ENCODE measurements at regions not wholly inside any gene's neighbourhood (a gene's known extent, or its start where the extent isn't known, plus 50 kb on each side); places are given as distances from the start of the nearest gene placed in this dataset.
A peak's percentile ranks its signal among the peaks of the same experiment; 100 is the strongest.
"Not testable (repeated sequence)": the region's sequence is repeated elsewhere in the genome, so short reads cannot be mapped to it uniquely, and the experiment has no call there.

DNA sequence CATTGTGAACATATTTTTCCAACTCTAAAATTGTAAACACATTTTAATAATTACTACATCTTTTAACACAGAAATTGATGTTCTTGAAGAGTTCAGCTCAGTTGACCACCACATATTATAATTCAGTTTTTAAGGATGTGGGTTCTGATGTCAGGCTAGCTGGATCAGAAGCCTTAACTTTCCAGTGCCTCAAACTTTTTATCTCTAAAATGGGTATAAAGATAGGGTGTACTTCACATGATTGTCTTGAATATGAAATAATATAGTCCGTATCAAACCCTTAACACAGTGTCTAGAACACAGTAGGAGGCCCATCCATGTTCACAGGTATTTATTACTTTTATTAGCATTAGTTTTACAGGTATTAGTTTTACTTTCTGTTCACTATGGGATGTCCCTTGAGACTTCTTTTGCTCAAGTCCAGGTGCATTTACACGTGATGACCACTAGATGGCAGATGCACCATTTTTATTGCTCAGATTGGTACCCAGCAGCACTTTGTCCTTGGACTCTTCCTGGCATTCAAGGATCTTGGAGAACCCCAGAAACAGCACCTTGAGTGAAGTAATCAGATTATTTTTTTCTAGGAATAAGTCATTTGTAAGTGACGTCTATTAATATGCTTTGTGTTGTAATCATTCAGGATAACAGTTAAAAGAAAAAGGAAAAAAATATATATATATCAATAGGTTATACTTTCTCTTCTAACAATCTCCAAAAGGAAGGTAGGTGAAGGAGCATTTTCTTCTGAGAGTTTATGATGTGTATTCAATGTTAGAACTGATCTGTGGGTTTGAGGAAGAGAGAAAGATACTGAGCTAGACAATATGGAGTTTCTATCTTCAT, 580.2 kb downstream of the ETNK1 start:
- DNase-seq = peak; percentile 66

DNA sequence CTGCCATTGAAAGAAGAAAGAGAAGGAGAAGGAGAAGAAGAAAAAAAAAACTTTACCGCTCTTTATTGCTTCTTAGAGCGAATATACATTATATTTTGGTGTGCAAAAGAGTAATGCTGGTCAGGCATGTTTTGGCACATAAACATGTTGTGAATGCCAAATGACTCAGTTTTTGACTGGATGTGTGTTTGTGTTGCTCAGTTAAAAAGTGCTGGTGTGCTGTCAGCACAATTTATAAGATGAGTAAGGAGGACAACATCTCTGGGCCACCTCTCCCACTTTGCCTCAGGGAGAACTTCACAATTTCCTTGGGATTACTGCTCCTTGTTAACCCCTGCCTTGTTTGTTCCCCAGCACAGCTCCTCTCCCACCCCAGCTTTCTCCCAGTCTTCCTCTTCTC, 584.8 kb downstream of the ETNK1 start:
- DNase-seq = no peak

DNA sequence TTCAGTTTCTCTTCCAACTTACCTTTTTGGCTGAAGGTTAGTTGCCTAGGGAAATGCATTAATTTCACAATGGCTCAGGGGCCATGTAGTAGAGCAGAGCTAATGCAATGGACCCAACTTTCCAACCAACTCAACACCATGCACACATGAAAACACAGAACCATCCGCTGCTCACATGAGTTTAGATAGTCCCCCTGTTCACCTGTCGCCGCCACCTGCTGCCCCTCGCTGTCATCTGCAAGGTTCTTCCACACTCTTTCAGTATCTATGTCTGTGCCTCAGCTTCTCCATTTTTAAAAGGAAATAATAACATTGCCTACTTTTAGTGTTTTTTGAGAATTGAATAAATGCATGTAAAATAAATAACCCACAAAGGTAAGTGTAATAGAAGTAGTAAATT, 585.6 kb downstream of the ETNK1 start:
- DNase-seq = no peak

DNA sequence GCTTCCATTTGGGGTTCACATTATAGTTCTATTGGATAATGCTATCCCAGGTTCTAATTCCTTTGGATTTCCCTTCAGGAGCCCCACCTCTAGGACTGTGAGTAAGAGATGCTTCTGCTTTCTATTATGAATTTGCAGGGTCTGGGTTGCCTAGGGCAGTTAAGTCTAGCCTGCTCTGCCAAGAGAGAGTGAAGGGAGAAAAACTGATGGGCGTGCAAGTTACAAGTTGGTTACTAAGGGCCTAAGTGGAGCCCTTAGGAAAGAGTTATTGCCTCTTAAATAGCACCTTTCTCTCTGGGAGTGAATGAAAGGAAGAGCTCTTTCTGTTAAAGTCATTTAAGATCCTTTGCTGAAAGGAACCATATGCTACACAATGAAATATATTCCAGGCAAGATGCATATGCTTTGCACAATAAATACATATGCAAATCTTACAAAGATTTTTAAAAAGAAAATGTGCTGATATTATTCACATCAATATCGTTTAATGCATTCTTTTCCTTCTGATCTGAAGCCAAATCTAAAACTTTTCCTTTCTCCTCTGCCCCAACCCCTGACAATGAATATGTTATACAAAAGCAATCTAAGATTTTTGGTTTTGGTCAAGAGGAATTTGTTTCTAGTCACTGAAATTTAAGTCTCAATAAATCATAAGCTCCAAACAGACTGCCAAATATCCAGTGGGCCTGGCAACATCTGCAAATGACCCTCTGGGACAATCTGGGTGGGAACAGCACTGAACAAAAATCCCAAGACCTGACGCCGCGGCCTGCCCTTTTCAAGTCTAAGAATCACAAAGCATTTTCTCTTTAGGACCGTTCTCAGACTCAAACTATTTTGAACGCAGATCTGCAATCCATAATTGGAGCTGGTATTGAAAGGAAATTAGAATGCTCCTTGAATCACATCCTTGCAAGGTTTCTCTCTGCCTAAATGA, 586.7 kb downstream of the ETNK1 start:
- no peak for DNase-seq

DNA sequence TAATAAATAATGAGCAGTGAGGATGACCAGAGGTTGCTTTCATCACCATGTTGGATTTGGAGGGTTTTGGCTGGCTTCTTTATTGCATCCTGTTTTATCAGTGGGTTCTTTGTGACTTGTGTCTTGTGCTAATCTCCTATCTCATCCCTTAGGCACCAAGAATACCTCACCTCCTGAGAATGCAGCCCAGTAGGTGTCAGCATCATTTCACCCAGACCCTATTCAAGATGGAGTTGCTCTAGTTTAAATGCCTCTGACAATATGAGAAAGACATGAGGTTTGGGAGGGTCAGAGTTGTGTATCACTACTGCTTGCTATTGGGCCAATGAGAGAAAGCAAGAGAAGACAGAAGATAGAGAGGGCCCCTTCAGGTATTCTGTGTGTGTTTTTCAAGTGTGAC, 592.2 kb downstream of the ETNK1 start:
- no peak for DNase-seq

DNA sequence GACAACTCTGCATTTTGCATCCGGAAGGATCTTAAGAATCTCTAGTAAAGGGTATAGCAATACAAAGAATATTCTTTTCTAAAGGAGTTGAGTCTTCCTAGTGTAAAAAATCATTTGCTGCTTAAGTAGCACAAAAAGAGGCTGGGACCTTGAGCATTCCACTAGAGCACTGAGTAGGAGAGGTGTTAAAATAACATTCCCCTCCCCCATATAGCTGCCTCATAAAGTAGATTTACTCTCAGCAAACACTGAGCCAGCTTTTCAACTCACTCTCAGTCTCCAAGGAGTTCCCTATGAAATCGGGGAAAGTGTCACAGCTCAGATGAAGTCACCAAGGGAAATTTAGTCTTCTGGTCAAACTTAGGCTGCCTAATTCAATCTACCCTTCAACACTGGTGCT, 592.7 kb downstream of the ETNK1 start:
- no peak for DNase-seq

DNA sequence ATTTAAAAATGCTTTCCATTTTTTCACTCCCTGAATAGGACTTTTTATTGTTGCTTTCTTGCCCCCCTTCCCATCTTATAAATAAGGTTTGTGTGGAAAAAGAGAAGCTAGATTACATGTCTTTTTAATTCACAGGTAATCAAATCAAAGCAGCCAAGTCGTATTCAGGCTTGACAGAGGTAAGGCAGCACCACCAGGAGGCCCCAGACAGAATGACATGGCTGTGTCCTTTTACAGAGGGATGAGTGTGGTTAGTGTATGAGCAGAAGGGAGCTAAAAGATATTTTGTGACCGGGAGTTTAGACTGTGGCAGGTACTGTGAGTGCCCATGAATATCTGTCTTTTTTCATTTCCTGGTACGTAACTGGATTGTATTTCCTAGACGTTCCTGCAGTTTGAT, 596.1 kb downstream of the ETNK1 start:
- DNase-seq = peak; percentile 20

DNA sequence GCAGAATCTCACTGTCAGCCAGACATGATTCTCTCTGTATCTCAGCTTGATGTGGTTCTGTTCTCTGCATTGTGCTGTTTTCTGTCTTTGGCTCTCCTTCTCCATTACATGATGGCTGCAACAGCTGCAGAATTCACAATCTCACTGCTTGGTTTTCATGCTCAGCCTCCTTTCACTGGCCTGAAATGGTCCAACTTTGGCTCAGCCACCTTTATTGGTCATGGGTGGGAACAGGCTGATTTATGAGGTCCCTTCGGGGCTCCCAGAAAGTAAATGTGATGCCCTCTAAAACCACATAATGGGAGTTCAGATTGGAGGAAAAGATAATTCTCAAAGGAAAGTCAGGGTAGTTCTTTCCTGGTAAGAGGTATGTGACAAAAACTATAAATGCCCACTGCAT, 597.0 kb downstream of the ETNK1 start:
- no peak for DNase-seq

DNA sequence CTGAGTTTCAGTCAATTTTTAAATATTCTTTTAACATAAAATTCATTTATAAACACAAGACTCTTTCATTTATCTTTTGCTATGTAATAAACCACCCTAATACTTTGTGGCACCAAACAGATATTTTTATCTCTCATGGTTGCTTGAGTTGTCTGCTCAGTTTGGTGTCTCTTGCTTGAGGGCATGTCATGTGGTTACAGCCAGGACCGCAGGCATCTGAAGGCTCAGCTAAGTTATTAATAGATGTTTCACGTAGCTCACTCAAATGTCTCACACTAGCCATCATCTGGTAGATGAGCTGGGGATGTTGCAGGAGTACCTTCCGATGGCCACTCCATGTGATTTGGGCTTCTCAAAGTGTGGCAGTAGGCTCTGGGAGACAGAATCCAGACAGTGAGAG, 597.8 kb downstream of the ETNK1 start:
- no peak for DNase-seq

DNA sequence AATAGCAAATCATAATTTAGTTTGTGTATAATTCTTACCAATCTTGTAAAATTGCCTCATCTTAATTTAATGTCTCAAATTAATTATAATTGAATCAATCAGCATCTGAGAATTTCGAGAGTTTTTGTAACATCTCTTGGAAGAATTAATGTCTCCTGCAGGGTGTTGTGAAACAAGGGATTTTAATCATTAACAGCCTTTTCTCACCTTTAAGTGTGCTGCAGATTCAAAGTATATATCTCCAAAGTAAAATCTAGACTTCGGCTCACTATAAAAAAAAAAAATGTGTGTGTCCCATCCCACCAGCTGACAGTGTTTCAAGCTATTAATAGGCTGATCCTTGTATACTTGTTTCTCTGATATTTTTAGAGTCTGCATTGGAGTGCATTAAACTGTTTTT, 603.1 kb downstream of the ETNK1 start:
- no peak for DNase-seq

DNA sequence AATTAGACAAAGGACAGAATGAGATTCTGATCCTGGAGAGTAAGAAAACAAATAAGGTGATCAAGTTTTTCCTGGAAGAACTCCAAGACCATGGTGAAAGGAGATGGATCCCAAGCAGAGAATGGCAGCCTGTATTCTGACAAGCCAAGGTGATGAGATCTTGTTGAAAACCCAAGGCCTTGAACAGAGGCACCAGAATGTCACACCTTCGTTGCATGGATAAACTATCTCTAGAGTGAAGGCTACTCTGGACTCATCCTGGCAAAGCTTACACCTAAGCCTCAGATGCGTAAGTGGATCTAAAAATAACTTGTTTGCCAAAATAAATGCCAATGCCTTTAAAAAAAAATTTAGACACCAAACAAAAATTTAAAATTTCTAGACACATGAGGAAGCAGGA, 605.9 kb downstream of the ETNK1 start:
- no peak for DNase-seq

DNA sequence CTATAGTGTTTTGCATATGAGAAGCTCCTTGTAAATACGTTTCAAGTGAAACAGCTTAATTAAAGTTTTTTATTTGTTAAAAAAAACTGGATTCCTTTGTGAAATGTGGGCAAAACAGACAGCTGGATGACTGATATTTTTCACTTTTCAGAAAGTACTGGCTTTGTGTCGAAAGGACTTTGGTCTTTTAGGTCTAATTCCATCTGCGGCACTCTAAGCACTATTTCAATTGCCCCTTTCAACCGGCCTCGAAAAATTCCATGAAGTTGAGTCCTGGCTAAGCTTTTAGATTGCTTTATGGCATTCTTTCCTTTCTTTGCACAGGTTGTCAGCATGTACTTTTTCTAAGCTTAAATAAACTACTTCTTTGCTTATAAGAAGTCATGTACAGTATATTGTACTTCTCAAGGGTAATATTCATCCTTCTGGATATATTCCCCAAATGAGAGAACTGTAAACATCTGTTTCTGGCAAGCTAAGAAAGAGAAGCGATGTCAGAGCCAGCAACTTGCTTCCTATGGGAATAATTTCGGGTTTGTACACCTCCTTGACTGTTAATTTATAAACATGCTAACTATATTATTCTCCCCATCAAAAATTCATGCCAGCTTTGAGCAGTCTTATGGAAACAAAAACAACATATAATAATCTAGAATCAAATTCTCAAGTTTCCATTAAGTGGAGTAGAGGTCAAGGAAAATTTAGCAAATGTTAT, 611.3 kb downstream of the ETNK1 start:
- no peak for DNase-seq

DNA sequence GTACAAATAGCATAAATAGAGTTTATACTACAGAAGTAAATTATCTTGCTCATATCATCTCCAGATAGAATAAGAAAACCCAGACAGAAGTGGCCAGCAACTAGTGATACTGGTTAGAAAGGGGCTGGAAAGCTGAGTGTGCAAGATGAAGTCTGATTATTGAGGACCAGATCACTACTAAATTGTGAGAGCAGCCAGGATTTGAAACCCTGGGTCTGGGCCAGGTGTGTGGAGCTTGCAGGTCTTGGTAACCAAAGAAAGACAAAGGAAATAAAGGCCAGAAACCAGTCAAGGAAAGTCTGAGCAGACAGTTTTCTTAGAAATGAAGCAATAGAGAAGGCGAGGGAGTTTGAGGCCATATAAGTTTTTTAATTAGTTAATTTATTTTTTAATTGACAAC, 611.8 kb downstream of the ETNK1 start:
- DNase-seq = no peak

DNA sequence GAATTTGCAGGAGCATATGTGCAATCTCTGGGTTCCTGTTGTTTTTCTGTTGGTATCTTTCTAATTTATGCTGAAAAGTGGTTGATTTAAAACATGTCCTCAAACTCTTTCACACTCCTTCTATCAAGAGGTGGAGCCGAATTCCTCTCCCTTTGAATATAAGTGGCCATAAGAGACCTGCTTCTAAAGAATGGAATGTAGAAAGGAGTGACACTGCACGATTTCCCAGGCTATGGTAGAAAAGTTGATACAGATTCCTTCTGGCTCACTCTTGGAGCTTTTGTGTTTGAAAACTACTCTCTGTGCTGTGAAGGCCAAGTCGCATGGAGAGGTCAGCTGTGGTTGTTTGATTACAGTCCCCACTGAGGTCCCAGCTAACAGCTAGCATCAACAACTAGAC, 613.2 kb downstream of the ETNK1 start:
- DNase-seq = no peak

DNA sequence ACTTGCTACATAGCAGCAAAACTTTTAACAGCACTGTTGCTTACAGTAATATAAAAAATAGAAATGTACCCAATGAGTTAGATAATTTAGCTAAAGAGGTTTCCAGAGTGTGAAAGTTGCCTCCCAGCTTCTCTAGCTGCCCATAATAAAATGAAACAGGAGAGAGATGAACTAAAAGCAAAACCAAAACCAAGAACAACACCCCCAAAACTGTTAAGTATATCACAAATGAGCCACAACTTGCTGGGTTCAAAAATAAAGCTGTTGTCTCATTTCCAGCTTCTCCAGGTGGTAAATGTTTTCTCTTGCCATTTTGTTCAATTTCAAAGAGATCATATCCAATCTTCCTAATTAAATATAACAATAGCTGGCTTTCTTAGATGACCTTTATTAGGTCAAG, 614.0 kb downstream of the ETNK1 start:
- DNase-seq = no peak

DNA sequence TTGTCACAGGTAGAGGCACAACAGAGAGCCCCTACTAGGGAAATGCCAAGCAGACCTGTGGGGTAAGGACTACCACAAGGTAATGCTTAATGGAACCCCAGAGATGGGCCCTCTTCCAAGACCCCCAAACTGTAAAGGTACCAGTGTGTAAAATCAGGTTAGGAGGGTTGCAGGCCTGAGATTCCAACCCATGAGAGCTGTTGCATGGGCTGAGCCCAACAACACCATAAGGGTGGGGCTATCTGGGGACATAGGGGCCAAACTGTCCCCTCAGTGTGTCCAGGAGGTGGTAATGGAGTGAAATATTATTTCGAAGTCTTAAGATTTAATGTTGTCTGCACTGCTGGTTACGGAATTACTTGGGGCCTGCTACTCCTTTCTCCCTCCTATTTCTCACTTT, 620.2 kb downstream of the ETNK1 start:
- DNase-seq = no peak

DNA sequence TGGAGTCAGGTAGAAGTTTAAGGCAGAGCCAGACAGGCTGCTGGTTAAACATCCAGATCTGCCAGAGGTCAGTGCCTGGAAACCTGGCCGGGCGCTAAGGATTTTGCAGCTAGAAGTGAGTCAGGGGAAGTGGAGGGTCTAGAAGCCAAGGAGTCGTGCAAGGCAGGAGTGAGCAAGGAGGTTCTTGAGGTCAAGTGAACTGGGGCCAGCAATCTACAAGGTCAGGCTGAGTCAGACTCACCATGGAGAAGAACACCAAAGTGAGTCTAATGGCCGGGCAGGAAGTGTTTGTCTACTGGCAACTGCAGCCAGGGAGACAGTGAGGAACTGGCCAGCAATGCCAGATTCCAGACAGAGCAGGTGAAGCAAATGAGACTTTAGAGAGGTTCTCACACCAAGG, 628.2 kb downstream of the ETNK1 start:
- DNase-seq = no peak

DNA sequence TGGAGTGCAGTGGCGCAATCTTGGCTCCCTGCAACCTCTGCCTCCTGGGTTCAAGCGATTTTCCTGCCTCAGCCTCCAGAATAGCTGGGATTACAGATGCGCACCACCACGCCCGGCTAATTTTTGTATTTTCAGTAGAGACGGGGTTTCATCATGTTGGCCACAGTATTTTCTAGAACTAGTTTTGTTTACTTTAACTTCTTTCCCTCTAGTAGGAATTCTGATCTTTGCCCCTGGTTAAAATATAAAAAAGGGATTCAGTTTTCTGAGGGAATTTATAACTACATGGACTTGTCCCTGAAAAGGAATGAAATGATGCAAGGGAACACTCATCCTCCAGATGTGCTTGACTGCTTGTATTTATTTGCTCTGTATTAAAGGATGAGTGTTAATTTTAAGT, 628.9 kb downstream of the ETNK1 start:
- DNase-seq = not testable (repeated sequence)

DNA sequence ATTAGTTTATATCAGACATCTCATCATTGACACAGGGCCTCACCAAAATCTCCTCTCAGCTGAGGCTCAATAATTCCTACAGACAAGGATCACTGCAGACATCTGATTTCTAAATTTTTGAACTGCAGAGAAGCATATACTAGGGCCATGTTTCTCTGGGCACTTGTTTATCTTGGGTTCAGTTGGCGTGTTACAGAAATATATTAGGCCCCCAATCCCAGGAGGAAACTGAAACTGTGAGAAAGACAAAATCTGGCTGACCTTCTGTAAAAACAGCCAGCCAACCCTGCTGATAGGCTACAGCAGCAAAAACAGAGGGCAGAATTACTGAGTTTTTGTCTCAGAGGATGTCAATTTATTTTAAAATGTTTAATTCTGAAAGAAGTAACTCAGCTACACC, 634.6 kb downstream of the ETNK1 start:
- DNase-seq = no peak

DNA sequence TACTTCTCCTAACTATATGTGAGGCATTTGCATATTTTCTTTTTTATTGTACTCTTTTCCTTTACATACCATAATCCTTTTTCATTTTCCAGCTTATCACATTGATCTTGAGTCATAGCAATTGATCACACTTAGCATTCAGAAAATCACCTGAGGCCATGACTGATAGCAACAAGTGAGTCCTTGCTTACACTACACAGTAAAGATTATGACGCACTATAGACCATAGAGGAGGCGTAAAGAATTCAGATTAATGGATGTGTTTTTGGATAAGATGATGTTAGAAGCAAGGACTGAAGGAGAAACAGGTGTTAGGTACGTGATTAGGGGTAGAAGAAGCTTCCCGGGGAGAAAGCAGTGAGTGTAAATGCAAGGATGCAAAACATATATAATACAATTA, 637.7 kb downstream of the ETNK1 start:
- DNase-seq = no peak

DNA sequence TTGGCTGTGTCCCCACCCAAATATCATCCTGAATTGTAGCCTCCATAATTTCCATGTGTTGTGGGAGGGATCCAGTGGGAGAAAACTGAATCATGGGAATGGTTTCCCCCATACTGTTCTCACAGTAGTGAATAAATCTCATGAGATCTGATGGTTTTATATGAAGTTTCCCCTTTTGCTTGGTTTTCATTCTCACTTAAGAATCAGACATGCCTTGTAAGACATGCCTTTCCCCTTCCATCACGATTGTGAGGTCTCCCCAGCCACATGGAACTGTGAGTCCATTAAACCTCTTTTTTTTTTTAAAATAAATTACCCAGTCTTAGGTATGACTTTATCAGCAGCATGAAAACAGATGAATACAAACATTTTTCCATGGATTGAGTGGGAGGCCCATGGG, 652.9 kb downstream of the ETNK1 start:
- DNase-seq = no peak

DNA sequence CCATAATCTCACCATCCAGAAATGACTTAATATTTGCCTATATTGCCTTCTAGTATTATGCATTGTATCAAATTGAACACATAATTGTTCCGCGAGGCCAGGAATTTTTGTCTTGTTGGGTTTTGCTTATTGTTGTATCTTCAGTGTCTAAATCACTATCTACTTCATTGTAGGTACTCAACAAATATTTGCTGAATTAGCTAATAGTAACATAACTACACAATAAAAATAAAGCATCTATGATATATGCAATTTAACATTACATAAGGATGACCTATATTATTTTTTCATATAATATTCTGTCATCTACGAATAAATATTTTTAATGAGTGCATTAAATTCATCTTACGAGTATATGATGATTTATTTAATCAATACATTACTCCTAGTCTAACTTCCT, 656.3 kb downstream of the ETNK1 start:
- DNase-seq = no peak

DNA sequence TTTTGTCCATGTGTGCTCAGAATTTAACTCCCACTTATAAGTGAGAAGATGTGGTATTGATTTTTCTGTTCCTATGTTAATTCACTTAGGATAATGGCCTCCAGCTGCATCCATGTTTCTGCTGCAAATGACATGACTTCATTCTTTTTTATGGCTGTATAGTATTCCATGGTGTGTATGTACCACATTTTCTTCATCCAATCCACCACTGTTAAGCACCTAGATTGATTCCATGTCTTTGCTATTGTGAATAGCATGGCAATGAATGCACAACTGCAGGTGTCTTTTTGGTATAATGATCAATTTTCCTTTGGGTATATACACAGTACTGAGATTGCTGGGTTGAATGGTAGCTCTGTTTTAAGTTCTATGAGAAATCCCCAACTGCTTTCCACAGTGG, 657.7 kb downstream of the ETNK1 start:
- DNase-seq = no peak
